ENCODE measurements at regions not wholly inside any gene's neighbourhood (a gene's known extent, or its start where the extent isn't known, plus 50 kb on each side); places are given as distances from the start of the nearest gene placed in this dataset.

DNA sequence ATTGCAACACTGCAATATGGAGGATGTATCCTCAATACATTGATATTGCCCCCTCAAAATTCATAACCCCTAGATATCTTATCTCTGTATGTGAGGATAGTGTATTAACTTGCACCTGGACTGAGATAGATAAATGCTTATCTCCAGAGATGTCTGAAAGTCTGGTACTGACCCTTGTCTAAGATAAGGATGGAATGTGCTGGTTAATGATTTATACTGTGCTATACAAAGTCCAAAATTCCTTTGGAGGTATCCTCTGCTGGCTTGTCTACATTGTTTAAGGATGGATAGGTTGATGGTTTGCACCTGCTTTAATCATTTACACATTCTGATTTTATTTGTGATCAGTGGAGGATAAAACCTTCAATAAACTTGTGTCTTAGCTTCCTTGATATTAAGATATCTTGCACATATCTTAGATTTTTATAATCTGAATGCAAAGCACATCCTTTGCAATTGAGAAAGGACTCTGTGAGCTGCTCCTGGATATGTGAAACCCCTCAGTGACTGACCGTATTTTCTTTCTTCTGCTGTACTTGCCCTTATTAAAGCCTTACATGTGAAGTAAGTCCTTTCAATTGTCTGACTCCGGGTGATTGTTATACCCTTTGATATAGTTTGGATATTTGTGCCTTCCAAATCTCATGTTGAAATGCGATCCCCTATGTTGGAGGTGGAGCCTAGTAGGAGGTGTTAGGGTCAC, 430.3 kb upstream of the MAOA start:
- Histone ChIP-seq H3K4me3 (ENCODE audit: low read depth, low read length) (no peak overlapping the region), H3K27me3 (ENCODE audit: control insufficient read depth, insufficient read depth, low read length) (no peaks in the 10 kb centered on the region), H3K36me3 (ENCODE audit: control insufficient read depth, insufficient read depth, low read length) (no peaks in the 10 kb centered on the region)
- no peak for DNase-seq (ENCODE audit: low read depth)
- ChIA-PET CTCF (no interaction called here), POLR2A (no interaction called here)
- TF ChIP-seq, protein P1, sequence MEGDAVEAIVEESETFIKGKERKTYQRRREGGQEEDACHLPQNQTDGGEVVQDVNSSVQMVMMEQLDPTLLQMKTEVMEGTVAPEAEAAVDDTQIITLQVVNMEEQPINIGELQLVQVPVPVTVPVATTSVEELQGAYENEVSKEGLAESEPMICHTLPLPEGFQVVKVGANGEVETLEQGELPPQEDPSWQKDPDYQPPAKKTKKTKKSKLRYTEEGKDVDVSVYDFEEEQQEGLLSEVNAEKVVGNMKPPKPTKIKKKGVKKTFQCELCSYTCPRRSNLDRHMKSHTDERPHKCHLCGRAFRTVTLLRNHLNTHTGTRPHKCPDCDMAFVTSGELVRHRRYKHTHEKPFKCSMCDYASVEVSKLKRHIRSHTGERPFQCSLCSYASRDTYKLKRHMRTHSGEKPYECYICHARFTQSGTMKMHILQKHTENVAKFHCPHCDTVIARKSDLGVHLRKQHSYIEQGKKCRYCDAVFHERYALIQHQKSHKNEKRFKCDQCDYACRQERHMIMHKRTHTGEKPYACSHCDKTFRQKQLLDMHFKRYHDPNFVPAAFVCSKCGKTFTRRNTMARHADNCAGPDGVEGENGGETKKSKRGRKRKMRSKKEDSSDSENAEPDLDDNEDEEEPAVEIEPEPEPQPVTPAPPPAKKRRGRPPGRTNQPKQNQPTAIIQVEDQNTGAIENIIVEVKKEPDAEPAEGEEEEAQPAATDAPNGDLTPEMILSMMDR (IDR thresholded peaks at IDR 0.05; ENCODE audit: insufficient read depth, low read depth, low read length): no peak

DNA sequence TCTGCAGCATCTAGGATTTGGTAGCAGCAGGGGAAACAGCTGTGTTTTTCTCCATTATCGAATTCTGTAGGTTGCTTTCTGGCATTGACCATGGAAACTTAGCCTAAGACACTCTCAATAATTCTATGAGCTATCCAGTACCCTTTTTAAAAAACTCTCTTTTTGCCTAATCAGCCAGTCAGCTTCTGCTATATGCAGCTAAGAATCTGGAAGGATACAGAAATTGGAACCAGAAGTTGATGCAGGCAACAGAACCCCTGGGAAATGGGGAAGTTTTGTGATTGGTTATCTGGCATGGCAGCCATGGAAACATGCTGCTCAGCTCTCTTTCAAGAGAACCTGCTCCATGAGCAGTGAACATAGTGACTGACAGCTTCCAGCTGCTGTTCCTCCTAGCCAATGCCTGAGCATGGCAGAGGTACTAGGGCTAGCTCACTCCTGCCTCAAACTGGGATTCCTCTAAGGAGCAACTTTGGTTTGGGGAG, 417.6 kb upstream of the MAOA start:
- H3K27me3 ChIP-seq (ENCODE audit: control insufficient read depth, insufficient read depth, low read length): no peaks in the 10 kb centered on the region
- no peaks in the 10 kb centered on the region for H3K36me3 ChIP-seq (ENCODE audit: control insufficient read depth, insufficient read depth, low read length)
- TF ChIP-seq, protein P1 (IDR thresholded peaks at IDR 0.05; ENCODE audit: insufficient read depth, low read depth, low read length): no peak
- H3K4me3 ChIP-seq (ENCODE audit: low read depth, low read length): no peak overlapping the region
- POLR2A ChIA-PET: no interaction called here
- no peak for DNase-seq (ENCODE audit: low read depth)
- CTCF ChIA-PET: no interaction called here

DNA sequence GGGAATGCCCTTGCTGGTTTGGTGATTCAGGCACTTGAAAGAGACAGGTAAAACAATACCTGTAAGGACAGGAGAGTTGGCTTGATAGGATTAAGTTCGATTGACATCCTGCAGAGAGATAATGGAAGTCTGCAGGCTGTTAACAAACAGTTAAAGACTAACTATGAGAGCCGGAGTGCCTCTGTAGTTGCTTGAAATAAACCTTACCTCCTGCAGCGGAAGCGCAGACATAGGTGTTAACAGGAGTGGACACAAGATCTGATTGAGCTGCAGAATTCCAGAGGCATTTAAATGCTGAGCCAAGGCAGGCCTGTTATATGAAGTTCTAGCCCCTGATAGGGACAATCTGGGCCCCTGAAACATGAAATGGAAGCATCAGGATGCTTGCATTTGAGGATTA, 416.7 kb upstream of the MAOA start:
- POLR2A ChIA-PET: no interaction called here
- H3K36me3 ChIP-seq (ENCODE audit: control insufficient read depth, insufficient read depth, low read length): no peaks in the 10 kb centered on the region
- H3K4me3 ChIP-seq (ENCODE audit: low read depth, low read length): no peak overlapping the region
- TF ChIP-seq, protein P1 (IDR thresholded peaks at IDR 0.05; ENCODE audit: insufficient read depth, low read depth, low read length): no peak
- H3K27me3 ChIP-seq (ENCODE audit: control insufficient read depth, insufficient read depth, low read length): no peaks in the 10 kb centered on the region
- CTCF ChIA-PET: no interaction called here
- DNase-seq (ENCODE audit: low read depth): no peak

DNA sequence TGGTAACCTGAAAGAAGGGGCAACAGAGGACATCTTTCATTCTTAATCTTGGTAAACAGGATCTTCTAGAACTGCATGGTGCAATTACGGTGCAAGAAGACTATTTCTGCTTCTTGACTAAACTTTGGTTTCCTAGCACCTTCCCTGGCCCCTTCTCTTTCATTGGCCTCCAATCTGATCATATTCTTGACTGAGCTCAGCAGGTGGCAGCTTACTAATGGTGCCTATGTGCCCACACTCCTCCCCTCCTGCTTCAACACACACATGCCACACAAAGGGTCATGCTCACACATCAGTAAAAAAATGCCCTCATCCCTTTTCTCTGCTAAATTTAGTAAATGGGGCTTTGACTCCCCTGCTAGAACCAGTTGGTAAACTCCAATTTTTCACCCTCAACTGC, 400.5 kb upstream of the MAOA start:
- ChIA-PET POLR2A (no interaction called here), CTCF (no interaction called here)
- H3K27me3 ChIP-seq (ENCODE audit: control insufficient read depth, insufficient read depth, low read length): no peaks in the 10 kb centered on the region
- TF ChIP-seq, protein P1 (IDR thresholded peaks at IDR 0.05; ENCODE audit: insufficient read depth, low read depth, low read length): no peak
- H3K4me3 ChIP-seq (ENCODE audit: low read depth, low read length): no peak overlapping the region
- H3K36me3 ChIP-seq (ENCODE audit: control insufficient read depth, insufficient read depth, low read length): no peaks in the 10 kb centered on the region
- DNase-seq (ENCODE audit: low read depth): no peak

DNA sequence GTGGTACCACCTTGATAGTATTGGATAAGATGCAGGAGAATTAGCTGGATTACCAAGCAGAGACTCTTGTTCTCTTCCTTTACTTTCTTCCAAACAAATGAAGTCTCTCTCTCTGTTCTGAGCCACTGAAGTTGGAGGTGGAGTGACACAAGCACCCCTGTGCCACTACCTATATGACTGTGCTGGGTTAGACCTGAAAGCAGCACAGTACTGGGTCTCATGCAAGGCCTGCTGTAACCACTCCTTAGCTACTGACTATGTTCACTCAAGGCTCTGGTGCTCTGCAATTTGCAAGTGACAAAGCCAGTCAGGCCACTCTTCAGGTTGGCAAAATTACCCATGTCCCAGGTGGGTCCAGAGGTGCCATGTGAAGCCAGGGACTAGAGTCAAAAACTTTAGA, 389.6 kb upstream of the MAOA start:
- TF ChIP-seq, protein P1 (IDR thresholded peaks at IDR 0.05; ENCODE audit: insufficient read depth, low read depth, low read length): no peak

More for the DNA sequence above, 389.6 kb upstream of the MAOA start:
- no peaks in the 10 kb centered on the region for H3K36me3 ChIP-seq (ENCODE audit: control insufficient read depth, insufficient read depth, low read length)
- no peaks in the 10 kb centered on the region for H3K27me3 ChIP-seq (ENCODE audit: control insufficient read depth, insufficient read depth, low read length)
- DNase-seq (ENCODE audit: low read depth): no peak
- CTCF ChIA-PET: no interaction called here
- POLR2A ChIA-PET: no interaction called here
- H3K4me3 ChIP-seq (ENCODE audit: low read depth, low read length): no peak overlapping the region

Measured in BJ (cell line).